SJSA1 (cell line): ENCODE measurements at regions not wholly inside any gene's neighbourhood (a gene's known extent, or its start where the extent isn't known, plus 50 kb on each side); places are given as distances from the start of the nearest gene placed in this dataset.

ENCODE experiments used
- DNase-seq, 2 experiments: peaks; one replicate each; pipeline ENCODE4 v3.0.0-alpha.2; 2015 to 2020; ENCODE audit warnings: low spot score in 2 of 2, low read depth in 1 of 2
- H3K27ac ChIP-seq: fragments of 250-450 bp; sonication (Bioruptor Pico); 2 replicates; pipeline ENCODE4 v1.5.1; 2020; ENCODE audit warnings: mild to moderate bottlenecking, moderate library complexity
- H3K27me3 ChIP-seq: fragments of 250-450 bp; sonication (Bioruptor Pico); replicated peaks from 2 replicates; pipeline ENCODE4 v1.5.1; 2020; ENCODE audit warnings: mild to moderate bottlenecking, moderate library complexity
- H3K36me3 ChIP-seq: fragments of 250-450 bp; sonication (Bioruptor Pico); 2 replicates; pipeline ENCODE4 v1.5.1; 2020; ENCODE audit warnings: mild to moderate bottlenecking
- H3K4me1 ChIP-seq: fragments of 250-450 bp; sonication (Bioruptor Pico); replicated peaks from 2 replicates; pipeline ENCODE4 v1.6.1; 2021; ENCODE audit warnings: mild to moderate bottlenecking
- H3K4me3 ChIP-seq: fragments of 250-450 bp; sonication (Bioruptor Pico); 2 replicates; pipeline ENCODE4 v1.5.1; 2020; ENCODE audit warnings: mild to moderate bottlenecking
- H3K9me3 ChIP-seq: fragments of 250-450 bp; sonication (Bioruptor Pico); replicated peaks from 2 replicates; pipeline ENCODE4 v1.5.1; 2020; ENCODE audit warnings: mild to moderate bottlenecking

GRCh38 chr22:22073769-22074561, 91.4 kb upstream of the TOP3B start:
- H3K27me3 ChIP-seq: peaks cover 23% of the 10 kb centered on the region; the same call in 1 of the 2 replicates
- DNase-seq: no peak
- no peaks in the 10 kb centered on the region for H3K36me3 ChIP-seq
- H3K9me3 ChIP-seq: no peaks in the 10 kb centered on the region
- no peak overlapping the region for H3K27ac ChIP-seq
- H3K4me3 ChIP-seq: no peak overlapping the region
- H3K4me1 ChIP-seq: no peaks in the 10 kb centered on the region

GRCh38 chr22:22072169-22072836, 89.7 kb upstream of the TOP3B start:
- Histone ChIP-seq H3K27ac (no peak overlapping the region), H3K4me3 (no peak overlapping the region)
- DNase-seq: no peak

GRCh38 chr22:22071455-22071854, 88.9 kb upstream of the TOP3B start:
- H3K4me1 ChIP-seq: no peaks in the 10 kb centered on the region
- no peak for DNase-seq
- no peak overlapping the region for H3K4me3 ChIP-seq
- H3K9me3 ChIP-seq: no peaks in the 10 kb centered on the region
- H3K27me3 ChIP-seq: peaks cover 14% of the 10 kb centered on the region; the same call in 1 of the 2 replicates
- no peaks in the 10 kb centered on the region for H3K36me3 ChIP-seq
- H3K27ac ChIP-seq: no peak overlapping the region

More at GRCh38 chr22:22072169-22072836, 89.7 kb upstream of the TOP3B start:
- Histone ChIP-seq H3K36me3 (no peaks in the 10 kb centered on the region), H3K27me3 (peaks cover 14% of the 10 kb centered on the region; the same call in 1 of the 2 replicates), H3K9me3 (no peaks in the 10 kb centered on the region), H3K4me1 (no peaks in the 10 kb centered on the region)

DNA sequence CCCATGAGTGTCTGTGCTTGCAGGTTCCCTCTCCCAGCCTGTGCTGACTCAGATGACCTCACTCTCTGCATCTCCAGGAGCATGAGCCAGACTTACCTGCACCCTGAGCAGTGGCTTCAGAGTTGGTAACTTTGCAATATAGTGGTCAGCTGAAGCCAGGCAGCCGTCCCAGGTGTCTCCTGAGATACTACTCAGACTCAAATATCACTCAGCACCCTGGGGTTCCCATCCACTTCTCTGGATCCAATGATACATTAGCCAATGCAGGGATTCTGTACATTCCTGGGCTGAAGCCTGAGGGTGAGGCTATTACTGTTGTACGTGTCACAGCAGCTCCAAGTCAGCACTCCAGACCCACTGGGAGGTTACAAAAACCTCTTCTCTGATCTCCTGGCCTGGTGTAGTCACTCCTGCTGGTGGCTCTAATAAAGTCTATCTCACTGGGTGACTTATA, 87.8 kb upstream of the TOP3B start:
- H3K36me3 ChIP-seq: no peaks in the 10 kb centered on the region
- no peaks in the 10 kb centered on the region for H3K4me1 ChIP-seq
- no peaks in the 10 kb centered on the region for H3K9me3 ChIP-seq
- H3K27me3 ChIP-seq: peaks cover 14% of the 10 kb centered on the region; the same call in 1 of the 2 replicates
- no peak for DNase-seq
- no peak overlapping the region for H3K4me3 ChIP-seq
- H3K27ac ChIP-seq: no peak overlapping the region

DNA sequence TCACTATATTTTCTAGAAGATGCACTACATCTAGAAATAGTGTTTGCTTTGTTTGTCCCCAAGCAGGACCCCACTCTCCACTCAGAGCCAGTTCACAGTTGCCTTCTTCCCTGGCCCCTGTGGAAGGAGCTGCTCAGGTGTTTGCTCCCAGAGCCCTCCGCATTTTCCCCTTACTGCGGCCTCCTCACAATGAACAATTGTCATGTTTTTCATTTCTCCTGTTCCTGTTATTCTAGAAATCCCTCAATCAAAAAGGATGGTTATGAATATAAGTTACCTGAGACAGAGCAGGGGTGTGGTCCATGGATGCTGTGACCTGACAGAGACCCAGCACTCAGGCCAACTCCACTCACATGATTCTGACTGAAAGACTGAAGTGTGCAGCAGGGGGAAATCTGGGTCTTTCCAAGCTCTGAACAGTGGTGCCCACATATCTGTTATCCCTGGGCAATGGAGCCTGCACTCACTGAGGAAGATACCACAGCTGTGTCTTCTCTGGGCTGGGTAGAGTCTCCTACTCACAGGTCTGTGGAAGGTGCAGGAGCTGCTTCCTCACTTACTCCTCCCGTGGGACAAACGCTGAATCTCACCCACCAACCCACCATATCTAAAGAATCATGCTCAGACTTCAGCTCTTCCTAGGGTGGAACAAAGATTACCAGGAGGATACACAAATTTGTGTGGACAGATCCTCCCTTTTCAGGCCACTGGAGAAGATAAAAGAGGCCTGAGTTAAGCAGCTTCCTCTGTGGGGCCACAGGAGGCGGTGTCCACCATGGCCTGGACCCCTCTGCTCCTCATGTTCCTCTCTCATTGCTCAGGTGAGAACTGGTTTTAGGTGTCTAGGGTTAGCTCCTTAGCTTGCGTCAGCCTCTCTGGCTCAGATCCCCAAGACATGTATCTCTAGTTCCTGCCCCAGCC, 87.1 kb upstream of the TOP3B start:
- Histone ChIP-seq H3K27ac (no peak overlapping the region), H3K36me3 (no peaks in the 10 kb centered on the region), H3K4me3 (no peak overlapping the region), H3K4me1 (no peaks in the 10 kb centered on the region), H3K27me3 (peaks cover 14% of the 10 kb centered on the region; the same call in 1 of the 2 replicates), H3K9me3 (no peaks in the 10 kb centered on the region)
- no peak for DNase-seq

GRCh38 chr22:22068657-22069056, 86.1 kb upstream of the TOP3B start:
- no peak for DNase-seq
- no peak overlapping the region for H3K4me3 ChIP-seq
- H3K36me3 ChIP-seq: no peaks in the 10 kb centered on the region
- H3K9me3 ChIP-seq: no peaks in the 10 kb centered on the region
- H3K4me1 ChIP-seq: no peaks in the 10 kb centered on the region
- H3K27me3 ChIP-seq: peaks cover 11% of the 10 kb centered on the region; the same call in 1 of the 2 replicates
- no peak overlapping the region for H3K27ac ChIP-seq

DNA sequence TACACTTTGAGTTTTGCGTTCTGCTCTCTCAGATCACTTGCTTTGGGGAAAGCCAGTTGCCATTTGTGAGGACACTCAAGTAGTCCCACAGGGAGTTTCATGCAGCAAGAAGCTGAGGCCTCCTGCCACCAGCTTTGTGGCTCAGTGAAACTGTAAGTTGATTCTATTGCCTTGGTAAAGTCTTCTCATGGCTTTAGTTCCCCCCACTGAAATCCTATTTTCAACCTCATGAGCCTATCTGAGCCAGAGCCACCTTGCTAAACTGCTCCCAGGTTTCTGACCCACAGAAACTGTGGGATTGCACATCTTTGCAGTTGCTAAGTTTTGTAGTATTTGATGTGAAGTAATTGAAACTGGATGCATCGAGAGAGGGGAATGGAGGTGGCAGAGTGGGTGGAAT, 85.4 kb upstream of the TOP3B start:
- no peak overlapping the region for H3K27ac ChIP-seq
- peaks cover 12% of the 10 kb centered on the region; the same call in 1 of the 2 replicates for H3K27me3 ChIP-seq
- no peak overlapping the region for H3K4me3 ChIP-seq
- no peaks in the 10 kb centered on the region for H3K9me3 ChIP-seq
- no peak for DNase-seq
- H3K4me1 ChIP-seq: no peaks in the 10 kb centered on the region
- H3K36me3 ChIP-seq: no peaks in the 10 kb centered on the region

DNA sequence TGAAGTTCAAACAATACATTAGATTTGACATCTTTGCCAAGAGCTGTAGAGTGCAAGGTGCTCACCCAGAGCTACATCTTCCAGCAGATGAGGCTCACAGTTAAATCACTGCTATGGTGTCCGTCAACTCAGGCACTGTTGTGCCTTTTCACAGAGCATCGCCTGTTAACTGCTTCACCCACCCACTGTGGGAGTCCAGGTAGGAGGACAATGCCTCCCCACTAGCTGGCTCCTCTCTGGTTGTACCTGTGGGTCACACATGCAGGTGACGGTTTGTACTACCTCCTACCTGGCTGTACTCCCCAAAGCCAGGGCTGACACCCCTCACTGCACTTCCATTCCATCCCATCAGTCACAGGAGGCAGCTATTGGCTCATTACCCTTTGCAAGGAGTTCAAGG, 84.6 kb upstream of the TOP3B start:
- peaks cover 7% of the 10 kb centered on the region for H3K27me3 ChIP-seq
- no peaks in the 10 kb centered on the region for H3K36me3 ChIP-seq
- H3K9me3 ChIP-seq: no peaks in the 10 kb centered on the region

DNA sequence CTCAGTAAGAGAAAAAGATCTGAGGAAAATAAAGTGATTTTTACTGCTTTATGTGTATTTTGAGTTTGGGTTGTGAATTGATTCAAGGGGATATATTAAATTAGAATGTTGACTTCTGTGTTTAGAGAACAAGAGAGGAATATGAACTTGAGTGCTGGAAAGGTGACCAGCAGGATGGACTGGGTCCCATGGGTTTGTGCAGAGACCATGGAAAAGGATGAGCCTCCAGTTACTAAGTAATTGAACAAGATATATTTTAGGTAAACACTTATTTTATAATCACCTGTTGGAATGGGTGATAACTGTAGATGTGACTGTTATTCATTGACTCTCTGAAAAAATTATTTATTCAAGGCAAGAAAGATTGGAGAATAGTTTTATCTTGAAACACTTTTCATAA, 82.0 kb upstream of the TOP3B start:
- Histone ChIP-seq H3K4me3 (no peak overlapping the region), H3K27me3 (peaks cover 7% of the 10 kb centered on the region), H3K4me1 (no peaks in the 10 kb centered on the region), H3K36me3 (no peaks in the 10 kb centered on the region), H3K27ac (no peak overlapping the region), H3K9me3 (no peaks in the 10 kb centered on the region)
- no peak for DNase-seq

More for the DNA sequence above, 84.6 kb upstream of the TOP3B start:
- H3K4me1 ChIP-seq: no peaks in the 10 kb centered on the region
- H3K4me3 ChIP-seq: no peak overlapping the region
- no peak overlapping the region for H3K27ac ChIP-seq
- no peak for DNase-seq

GRCh38 chr22:22062306-22062793, 79.8 kb upstream of the TOP3B start:
- H3K9me3 ChIP-seq: no peaks in the 10 kb centered on the region
- H3K36me3 ChIP-seq: no peaks in the 10 kb centered on the region
- DNase-seq: no peak
- no peak overlapping the region for H3K4me3 ChIP-seq
- H3K4me1 ChIP-seq: no peaks in the 10 kb centered on the region
- H3K27me3 ChIP-seq: peaks cover 23% of the 10 kb centered on the region
- no peak overlapping the region for H3K27ac ChIP-seq

- H3K27ac ChIP-seq: no peak overlapping the region
Observed at GRCh38 chr22:22061085-22062077, 78.8 kb upstream of the TOP3B start.

GRCh38 chr22:22060200-22061084, 77.9 kb upstream of the TOP3B start:
- H3K36me3 ChIP-seq: no peaks in the 10 kb centered on the region
- H3K9me3 ChIP-seq: no peaks in the 10 kb centered on the region
- peaks cover 30% of the 10 kb centered on the region for H3K27me3 ChIP-seq
- no peak overlapping the region for H3K4me3 ChIP-seq
- H3K4me1 ChIP-seq: no peaks in the 10 kb centered on the region
- H3K27ac ChIP-seq: no peak overlapping the region
- DNase-seq: peak in 1 of 2 experiments; percentile 57

More at GRCh38 chr22:22061085-22062077, 78.8 kb upstream of the TOP3B start:
- Histone ChIP-seq H3K36me3 (no peaks in the 10 kb centered on the region), H3K9me3 (no peaks in the 10 kb centered on the region), H3K4me1 (no peaks in the 10 kb centered on the region), H3K4me3 (no peak overlapping the region), H3K27me3 (peaks cover 23% of the 10 kb centered on the region)
- DNase-seq: no peak
